ENCODE measurements at regions not wholly inside any gene's neighbourhood (a gene's known extent, or its start where the extent isn't known, plus 50 kb on each side); places are given as distances from the start of the nearest gene placed in this dataset.

- TF ChIP-seq POU6F1 (CRISPR knock-in tag; IDR thresholded peaks at IDR 0.05; ENCODE audit: borderline replicate concordance, low read depth): no peak
- no peak for TF ChIP-seq ARNTL (CRISPR knock-in tag; IDR thresholded peaks at IDR 0.05; ENCODE audit: borderline replicate concordance, low read depth)
- TF ChIP-seq ZFP30 (CRISPR knock-in tag; IDR thresholded peaks at IDR 0.05): no peak
- TF ChIP-seq BACH2 (CRISPR knock-in tag; IDR thresholded peaks at IDR 0.05; ENCODE audit: borderline replicate concordance): no peak
- no peak for TF ChIP-seq GLIS3 (CRISPR knock-in tag; IDR thresholded peaks at IDR 0.05)
- TF ChIP-seq TOX (CRISPR knock-in tag; IDR thresholded peaks at IDR 0.05; ENCODE audit: borderline replicate concordance): no peak
- TF ChIP-seq RARB (CRISPR knock-in tag; IDR thresholded peaks at IDR 0.05): no peak
- no peak for TF ChIP-seq ZFP3 (CRISPR knock-in tag; IDR thresholded peaks at IDR 0.05)
- TF ChIP-seq CREB5 (CRISPR knock-in tag; IDR thresholded peaks at IDR 0.05; ENCODE audit: low read depth): no peak
- TF ChIP-seq OSR1 (CRISPR knock-in tag; IDR thresholded peaks at IDR 0.05): no peak
These were observed 131.9 kb upstream of the SGK1 start for GRCh38 chr6:134449781-134450180.

Measured in SK-N-SH treated with all-trans-retinoic acid at 6 μM for 48 hours (cell line).